ENCODE measurements at regions not wholly inside any gene's neighbourhood (a gene's known extent, or its start where the extent isn't known, plus 50 kb on each side); places are given as distances from the start of the nearest gene placed in this dataset.

GRCh38 chr3:181363231-181363630 lies 348.5 kb upstream of the SOX2 start:
- TF ChIP-seq CTCF (conservative IDR thresholded peaks at IDR 0.05; ENCODE audit: low read depth in 2 of 2) (peak in 1 of 2 experiments; percentile 29; a peak in 1 of 4 replicates), POLR2AphosphoS5 (IDR thresholded peaks at IDR 0.05; ENCODE audit: low read depth) (no peak), EZH2 (IDR thresholded peaks at IDR 0.05; ENCODE audit: low read depth, unreplicated experiment) (no peak)

Measured in GM23338 (cell line).